ENCODE measurements at regions not wholly inside any gene's neighbourhood (a gene's known extent, or its start where the extent isn't known, plus 50 kb on each side); places are given as distances from the start of the nearest gene placed in this dataset.

DNA sequence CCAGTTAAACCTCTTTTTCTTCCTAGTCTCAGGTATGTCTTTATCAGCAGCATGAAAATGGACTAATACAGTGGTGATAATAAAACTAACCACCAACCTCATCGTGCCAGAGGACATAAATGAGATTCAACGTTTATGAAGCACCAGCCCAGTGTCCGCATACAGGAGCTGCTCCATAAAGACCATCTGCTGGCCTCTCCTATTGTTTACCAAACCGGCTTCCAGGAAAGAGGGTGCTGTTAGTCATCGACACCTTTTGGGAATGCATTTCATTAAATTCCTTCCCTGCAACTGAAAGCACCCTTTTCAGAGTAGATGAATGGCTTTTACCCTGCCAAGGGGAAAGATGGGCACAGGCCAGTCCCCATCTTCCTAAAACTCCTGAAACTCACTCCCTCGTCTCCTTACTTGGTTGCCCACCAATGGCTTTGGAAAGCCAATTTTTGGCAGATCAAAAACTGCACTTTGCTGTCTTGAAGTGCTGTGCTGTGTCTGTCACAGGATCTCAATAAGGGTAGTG lies 122.1 kb downstream of the AQP9 start:
- H3K27ac ChIP-seq (ENCODE audit: low read depth in 1 of 2, low read length in 2 of 2) = no peak overlapping the region

More for the DNA sequence above, 122.1 kb downstream of the AQP9 start:
- no peak overlapping the region for H3K9ac ChIP-seq (ENCODE audit: low read depth in 1 of 2, low read length in 2 of 2)
- no peak overlapping the region for H3K4me3 ChIP-seq (ENCODE audit: low read depth in 1 of 3, low read length in 3 of 3)
- no peak for TF ChIP-seq RAD21 (IDR thresholded peaks at IDR 0.05)
- no peak for TF ChIP-seq FOXA1 (IDR thresholded peaks at IDR 0.05)
- TF ChIP-seq REST (IDR thresholded peaks at IDR 0.05) = no peak
- no peak for TF ChIP-seq NR2F2 (IDR thresholded peaks at IDR 0.05)
- TF ChIP-seq TAF1 (conservative IDR thresholded peaks at IDR 0.05) = no peak
- TF ChIP-seq SP1 (IDR thresholded peaks at IDR 0.05) = no peak
- no peak for TF ChIP-seq RXRA (IDR thresholded peaks at IDR 0.05)
- no peak for TF ChIP-seq HNF4A (conservative IDR thresholded peaks at IDR 0.05)
- no peak for TF ChIP-seq ZBTB33 (IDR thresholded peaks at IDR 0.05)
- TF ChIP-seq EGR1 (IDR thresholded peaks at IDR 0.05; ENCODE audit: low read depth in 2 of 2) = no peak
- TF ChIP-seq GABPA (IDR thresholded peaks at IDR 0.05 in 1 of 2, conservative IDR thresholded peaks at IDR 0.05 in 1 of 2) = no peak
- TF ChIP-seq, protein P1, sequence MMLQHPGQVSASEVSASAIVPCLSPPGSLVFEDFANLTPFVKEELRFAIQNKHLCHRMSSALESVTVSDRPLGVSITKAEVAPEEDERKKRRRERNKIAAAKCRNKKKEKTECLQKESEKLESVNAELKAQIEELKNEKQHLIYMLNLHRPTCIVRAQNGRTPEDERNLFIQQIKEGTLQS (IDR thresholded peaks at IDR 0.05) = no peak
- no peak for TF ChIP-seq HNF4G (IDR thresholded peaks at IDR 0.05)
- no peak for TF ChIP-seq CTCF (IDR thresholded peaks at IDR 0.05; ENCODE audit: low read depth, low read length, missing input control)
- no peak for TF ChIP-seq FOXA2 (IDR thresholded peaks at IDR 0.05)
- no peak for TF ChIP-seq YY1 (IDR thresholded peaks at IDR 0.05)
- TF ChIP-seq MAX (IDR thresholded peaks at IDR 0.05) = no peak
- TF ChIP-seq JUND (IDR thresholded peaks at IDR 0.05) = no peak
- WGBS = 86% methylated on average over 6 of the region's 6 CpGs
- no peaks in the 10 kb centered on the region for H3K27me3 ChIP-seq (ENCODE audit: control insufficient read depth in 4 of 4, insufficient read depth in 4 of 4, low read length in 3 of 4)
- peaks cover 0 to 1% (median 0%) of the 10 kb centered on the region in 4 donors for H3K36me3 ChIP-seq (ENCODE audit: control insufficient read depth in 4 of 4, insufficient read depth in 3 of 4, low read depth in 1 of 4, low read length in 3 of 4)
- H3K4me1 ChIP-seq (ENCODE audit: control insufficient read depth in 4 of 4, insufficient read depth in 4 of 4, low read length in 3 of 4) = peaks cover 2 to 8% (median 3%) of the 10 kb centered on the region in 4 donors
- no peaks in the 10 kb centered on the region for H3K9me3 ChIP-seq (ENCODE audit: control insufficient read depth in 4 of 4, low read length in 3 of 4)
- no peak for DNase-seq (ENCODE audit: low spot score)

Data from liver (tissue), 8 donors.